Fibroblast of the aortic adventitia (primary cell): ENCODE measurements at regions not wholly inside any gene's neighbourhood (a gene's known extent, or its start where the extent isn't known, plus 50 kb on each side); places are given as distances from the start of the nearest gene placed in this dataset.

Source experiments
- DNase-seq: peaks from one replicate; pipeline ENCODE4 v3.0.0-alpha.2; 2010; ENCODE audit warnings: low read depth
- H3K4me3 ChIP-seq: 2 replicates; pipeline ENCODE4 v1.5.1; 2011; ENCODE audit warnings: low read depth, mild to moderate bottlenecking, control low read depth, low read length, moderate library complexity
- CTCF ChIP-seq: IDR thresholded peaks from 2 replicates; pipeline ENCODE4 v1.5.1; 2011; ENCODE audit warnings: mild to moderate bottlenecking, low read length, control low read depth, inconsistent platforms; ENCODE audit not compliant: insufficient read depth

- DNase-seq, result no peak
- TF ChIP-seq CTCF, result no peak
- H3K4me3 ChIP-seq, result no peak overlapping the region
These were observed 59.3 kb downstream of the BTBD3 start for GRCh38 chr20:11976966-11977365.

DNA sequence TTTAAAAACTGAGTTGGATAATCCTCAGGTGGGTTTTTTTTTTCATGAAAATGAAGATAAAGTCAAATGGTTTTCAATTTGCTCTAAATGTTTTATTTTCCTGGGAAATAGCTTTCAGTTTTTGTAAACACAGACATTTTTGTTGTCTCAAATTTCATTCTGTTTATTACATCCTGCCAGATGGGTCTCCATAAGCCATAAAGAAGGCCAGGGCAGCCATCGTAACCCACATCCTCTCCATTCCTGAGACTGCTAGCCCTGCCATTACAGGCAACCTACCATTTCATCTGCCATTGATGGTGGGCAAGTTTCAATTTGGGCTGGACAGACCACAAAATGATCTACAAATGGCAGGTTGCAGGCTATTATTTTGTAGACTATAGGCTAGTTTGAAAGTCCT lies 60.8 kb downstream of the BTBD3 start:
- no peak overlapping the region for H3K4me3 ChIP-seq
- TF ChIP-seq CTCF, result no peak
- DNase-seq, result no peak

DNA sequence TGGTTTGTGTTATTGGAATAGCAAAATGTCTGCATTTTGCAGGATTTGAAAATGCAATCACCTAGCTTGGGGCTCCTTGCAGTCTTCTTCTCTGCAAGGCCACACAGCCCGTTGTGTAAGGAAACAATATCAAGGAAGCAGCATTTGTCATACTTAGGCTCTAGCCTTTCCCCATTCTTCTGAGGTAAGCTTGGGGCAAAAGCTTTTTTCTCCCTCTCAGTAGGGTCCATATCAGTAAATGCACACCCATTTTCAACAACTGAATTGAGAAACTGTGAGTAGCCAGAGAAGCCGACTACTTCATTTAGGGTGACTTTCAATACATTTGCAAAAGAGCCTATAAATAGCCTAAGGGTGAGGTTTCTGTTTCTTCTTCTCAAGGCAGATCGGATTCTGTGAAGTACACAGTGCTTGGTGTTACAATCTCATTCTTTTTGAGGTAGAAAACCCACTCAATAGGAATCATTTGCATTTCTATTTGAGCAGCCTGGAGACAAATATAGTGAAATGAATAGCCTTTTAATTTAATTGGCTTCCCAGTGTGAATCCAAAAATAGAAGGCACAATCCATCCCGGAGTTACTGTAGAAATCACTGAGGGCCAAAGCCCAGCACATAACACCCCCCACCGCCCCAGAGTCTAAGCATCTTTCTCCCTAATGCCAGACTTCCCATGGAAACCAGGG lies 61.8 kb downstream of the BTBD3 start:
- TF ChIP-seq CTCF, result no peak
- DNase-seq, result no peak
- H3K4me3 ChIP-seq, result no peak overlapping the region

GRCh38 chr20:11980263-11980662 lies 62.6 kb downstream of the BTBD3 start:
- TF ChIP-seq CTCF, result peak; percentile 20
- no peak for DNase-seq
- no peak overlapping the region for H3K4me3 ChIP-seq

GRCh38 chr20:11981366-11981947 lies 63.8 kb downstream of the BTBD3 start:
- DNase-seq, result no peak
- H3K4me3 ChIP-seq, result no peak overlapping the region
- no peak for TF ChIP-seq CTCF

GRCh38 chr20:11982289-11982954 lies 64.7 kb downstream of the BTBD3 start:
- TF ChIP-seq CTCF, result no peak
- no peak overlapping the region for H3K4me3 ChIP-seq
- no peak for DNase-seq
